ENCODE measurements at regions not wholly inside any gene's neighbourhood (a gene's known extent, or its start where the extent isn't known, plus 50 kb on each side); places are given as distances from the start of the nearest gene placed in this dataset.

- no peak for TF ChIP-seq CTCF (IDR thresholded peaks at IDR 0.05)
- no peak for TF ChIP-seq ZFX (IDR thresholded peaks at IDR 0.05; ENCODE audit: borderline replicate concordance)
Measured at GRCh38 chr7:52455571-52455970, 579.9 kb upstream of the POM121L12 start.

Measured in 22Rv1 (cell line).